H54 (cell line): ENCODE measurements at regions not wholly inside any gene's neighbourhood (a gene's known extent, or its start where the extent isn't known, plus 50 kb on each side); places are given as distances from the start of the nearest gene placed in this dataset.
A peak's percentile ranks its signal among the peaks of the same experiment; 100 is the strongest.

Experiments
- DNase-seq: peaks from one replicate; pipeline ENCODE4 v3.0.0; 2011; ENCODE audit warnings: low spot score, mixed read lengths; ENCODE audit not compliant: insufficient read length
- FAIRE-seq: peaks from 3 replicates; lab custom pipeline; 2011; peaks lifted over from hg19 to GRCh38; lab: Jason Lieb, UNC
- POLR2A ChIP-seq: IDR thresholded peaks from 2 replicates; pipeline ENCODE4 v1.6.1; 2011; ENCODE audit warnings: low read depth, mild to moderate bottlenecking, low read length

- no peak for TF ChIP-seq POLR2A
- FAIRE-seq, result peak; percentile 52
- DNase-seq, result no peak
Observed at GRCh38 chr1:98176414-98176813, 255.6 kb upstream of the DPYD start.

- FAIRE-seq, result peak; percentile 85
- DNase-seq, result no peak
- no peak for TF ChIP-seq POLR2A
Observed at GRCh38 chr1:98172578-98172977, 251.7 kb upstream of the DPYD start.

GRCh38 chr1:98172022-98172421, 251.2 kb upstream of the DPYD start:
- FAIRE-seq (no peak), DNase-seq (no peak)
- no peak for TF ChIP-seq POLR2A

- FAIRE-seq, result no peak
- DNase-seq, result no peak
- no peak for TF ChIP-seq POLR2A
Observed at GRCh38 chr1:98164509-98164908, 243.7 kb upstream of the DPYD start.

- FAIRE-seq (peak; percentile 38), DNase-seq (no peak)
- TF ChIP-seq POLR2A, result no peak
Observed at GRCh38 chr1:98157524-98158313, 236.9 kb upstream of the DPYD start.

- DNase-seq (no peak), FAIRE-seq (no peak)
- TF ChIP-seq POLR2A, result no peak
Observed at GRCh38 chr1:98147280-98147679, 226.4 kb upstream of the DPYD start.

- FAIRE-seq, result peak; percentile 79
- DNase-seq, result no peak
- no peak for TF ChIP-seq POLR2A
Observed at GRCh38 chr1:98145655-98146054, 224.8 kb upstream of the DPYD start.

- TF ChIP-seq POLR2A, result no peak
- DNase-seq, result no peak
Observed at GRCh38 chr1:98143403-98143802, 222.6 kb upstream of the DPYD start.

GRCh38 chr1:98133131-98133530, 212.3 kb upstream of the DPYD start:
- FAIRE-seq, result peak; percentile 23
- no peak for TF ChIP-seq POLR2A
- no peak for DNase-seq

More at GRCh38 chr1:98143403-98143802, 222.6 kb upstream of the DPYD start:
- FAIRE-seq, result no peak

GRCh38 chr1:98130408-98130807, 209.6 kb upstream of the DPYD start:
- no peak for TF ChIP-seq POLR2A
- DNase-seq, result no peak
- no peak for FAIRE-seq

GRCh38 chr1:98129491-98129890, 208.7 kb upstream of the DPYD start:
- no peak for DNase-seq
- TF ChIP-seq POLR2A, result no peak
- FAIRE-seq, result no peak

- no peak for DNase-seq
- no peak for TF ChIP-seq POLR2A
- peak; percentile 60 for FAIRE-seq
Observed at GRCh38 chr1:98126740-98127139, 205.9 kb upstream of the DPYD start.

GRCh38 chr1:98121646-98122045, 200.8 kb upstream of the DPYD start:
- no peak for DNase-seq
- no peak for FAIRE-seq
- TF ChIP-seq POLR2A, result no peak

GRCh38 chr1:98119796-98120195, 199.0 kb upstream of the DPYD start:
- FAIRE-seq (no peak), DNase-seq (no peak)
- no peak for TF ChIP-seq POLR2A

GRCh38 chr1:98113811-98114210, 193.0 kb upstream of the DPYD start:
- TF ChIP-seq POLR2A, result no peak
- FAIRE-seq (no peak), DNase-seq (no peak)
